GM23338 (cell line): ENCODE measurements at regions not wholly inside any gene's neighbourhood (a gene's known extent, or its start where the extent isn't known, plus 50 kb on each side); places are given as distances from the start of the nearest gene placed in this dataset.

Experiments
- ATAC-seq: fragments of 200-7000 bp; cut with Tn5 transposase; 3 replicates; pipeline ENCODE4 v1.9.1; 2020
- DNase-seq: peaks from one replicate; pipeline ENCODE4 v3.0.0-alpha.2; 2015; ENCODE audit warnings: low spot score
- H2AFZ ChIP-seq: fragments of 200-600 bp; sonication (generic); 2 replicates; pipeline ENCODE4 v1.8.0; 2016; ENCODE audit warnings: antibody characterized with exemption, mild to moderate bottlenecking, moderate library complexity
- H3F3A ChIP-seq: fragments of 200-600 bp; sonication (generic); replicated peaks from 2 replicates; pipeline ENCODE4 v1.8.0; 2017; ENCODE audit warnings: antibody characterized with exemption, mixed run types, low read depth
- H3K27ac ChIP-seq: fragments of 200-600 bp; sonication (generic); 2 replicates; pipeline ENCODE4 v1.6.1; 2016; ENCODE audit warnings: low read depth
- H3K27me3 ChIP-seq: fragments of 200-600 bp; sonication (generic); 2 replicates; pipeline ENCODE4 v1.8.0; 2016; ENCODE audit warnings: mild to moderate bottlenecking, mixed run types, moderate library complexity; ENCODE audit not compliant: insufficient read depth
- H3K36me3 ChIP-seq: fragments of 200-600 bp; sonication (generic); 2 replicates; pipeline ENCODE4 v1.8.0; 2016; ENCODE audit warnings: mild to moderate bottlenecking; ENCODE audit not compliant: insufficient read depth
- H3K4me1 ChIP-seq: fragments of 200-600 bp; sonication (generic); 2 replicates; pipeline ENCODE4 v1.8.0; 2016; ENCODE audit warnings: mild to moderate bottlenecking, moderate library complexity; ENCODE audit not compliant: insufficient read depth
- H3K4me2 ChIP-seq: fragments of 200-600 bp; sonication (generic); 2 replicates; pipeline ENCODE4 v1.7.1; 2017; ENCODE audit warnings: mixed run types
- H3K4me3 ChIP-seq: fragments of 200-600 bp; sonication (generic); 2 replicates; pipeline ENCODE4 v1.6.1; 2016; ENCODE audit warnings: mixed run types
- H3K79me2 ChIP-seq: fragments of 200-600 bp; sonication (generic); replicated peaks from 2 replicates; pipeline ENCODE4 v1.8.0; 2017; ENCODE audit warnings: mild to moderate bottlenecking; ENCODE audit not compliant: insufficient read depth
- H3K9me2 ChIP-seq: fragments of 200-600 bp; sonication (generic); 2 replicates; pipeline ENCODE4 v1.8.0; 2017; ENCODE audit not compliant: insufficient read depth
- H4K20me1 ChIP-seq: fragments of 200-600 bp; sonication (generic); replicated peaks from 2 replicates; pipeline ENCODE4 v1.8.0; 2017; ENCODE audit warnings: mild to moderate bottlenecking; ENCODE audit not compliant: insufficient read depth
- H3K27ac Mint-ChIP-seq: 2 replicates; pipeline ENCODE4 v1.8.0; 2020; ENCODE audit warnings: inconsistent platforms, mild to moderate bottlenecking, moderate library complexity, mixed read lengths
- H3K27me3 Mint-ChIP-seq: 3 replicates; pipeline ENCODE4 v1.8.0; 2022; ENCODE audit warnings: low read depth, mild to moderate bottlenecking, moderate library complexity, mixed read lengths, inconsistent platforms; ENCODE audit not compliant: insufficient read depth, poor library complexity
- H3K36me3 Mint-ChIP-seq: 3 replicates; pipeline ENCODE4 v1.8.0; 2021; ENCODE audit warnings: low read depth, mild to moderate bottlenecking, inconsistent platforms, moderate library complexity, mixed read lengths
- H3K4me1 Mint-ChIP-seq: 3 replicates; pipeline ENCODE4 v1.8.0; 2020; ENCODE audit warnings: mild to moderate bottlenecking, inconsistent platforms, mixed read lengths
- H3K4me3 Mint-ChIP-seq: 3 replicates; pipeline ENCODE4 v1.8.0; 2021; ENCODE audit warnings: moderate library complexity, mild to moderate bottlenecking, inconsistent platforms, mixed read lengths
- H3K9me3 Mint-ChIP-seq: 3 replicates; pipeline ENCODE4 v1.8.0; 2020; ENCODE audit warnings: moderate library complexity, mild to moderate bottlenecking, inconsistent platforms, mixed read lengths
- CREB1 ChIP-seq: fragments of 250-450 bp; sonication (Bioruptor Pico); IDR thresholded peaks from 2 replicates; pipeline ENCODE4 v1.5.0; 2020; ENCODE audit warnings: low read depth, mild to moderate bottlenecking, moderate library complexity
- EZH2 ChIP-seq: fragments of 200-600 bp; sonication (generic); IDR thresholded peaks from one replicate; pipeline ENCODE4 v1.8.0; 2017; ENCODE audit warnings: antibody characterized with exemption, mild to moderate bottlenecking, low read depth; ENCODE audit not compliant: unreplicated experiment
- EZH2phosphoT487 ChIP-seq: fragments of 200-600 bp; sonication (generic); IDR thresholded peaks from one replicate; pipeline ENCODE4 v1.8.1; 2018; ENCODE audit warnings: antibody characterized with exemption; ENCODE audit not compliant: unreplicated experiment
- JUNB ChIP-seq: IDR thresholded peaks from one replicate; pipeline ENCODE4 v1.6.1; 2016; ENCODE audit warnings: antibody characterized with exemption; ENCODE audit not compliant: unreplicated experiment
- NANOG ChIP-seq: IDR thresholded peaks from 2 replicates; pipeline ENCODE4 v1.6.1; 2016; ENCODE audit warnings: antibody characterized with exemption, borderline replicate concordance
- POLR2AphosphoS5 ChIP-seq: IDR thresholded peaks from 2 replicates; pipeline ENCODE4 v1.6.1; 2016; ENCODE audit warnings: antibody characterized with exemption, low read depth
- STAT1 ChIP-seq: IDR thresholded peaks from one replicate; pipeline ENCODE4 v1.6.1; 2016; ENCODE audit warnings: antibody characterized with exemption; ENCODE audit not compliant: unreplicated experiment
- ZNF114 ChIP-seq: fragments of 250-450 bp; sonication (Bioruptor Pico); IDR thresholded peaks from 2 replicates; pipeline ENCODE4 v1.5.0; 2020; ENCODE audit warnings: mild to moderate bottlenecking, moderate library complexity
- ZNF331 ChIP-seq: fragments of 250-450 bp; sonication (Bioruptor Pico); IDR thresholded peaks from 2 replicates; pipeline ENCODE4 v1.5.0; 2020; ENCODE audit warnings: low read depth, mild to moderate bottlenecking, moderate library complexity
- TF ChIP-seq, protein P1 (sequence below): IDR thresholded peaks from one replicate; pipeline ENCODE4 v1.6.1; 2018; ENCODE audit warnings: antibody characterized with exemption; ENCODE audit not compliant: unreplicated experiment
- TF ChIP-seq, protein P2 (sequence below), 2 experiments: fragments of 200-600 bp in 1 of 2; sonication (generic) in 1 of 2; conservative IDR thresholded peaks; 2 replicates each; pipeline versions ENCODE4 v1.5.1 to v1.6.1; 2016 to 2017; ENCODE audit warnings: antibody characterized with exemption in 2 of 2, low read depth in 2 of 2, mild to moderate bottlenecking in 2 of 2, moderate library complexity in 1 of 2
- TF ChIP-seq, protein P3 (sequence below): fragments of 250-450 bp; sonication (Bioruptor Pico); IDR thresholded peaks from 2 replicates; pipeline ENCODE4 v1.5.0; 2020; ENCODE audit warnings: mild to moderate bottlenecking, moderate library complexity
- TF ChIP-seq, protein P4 (sequence below): IDR thresholded peaks from 2 replicates; pipeline ENCODE4 v1.6.1; 2016; ENCODE audit warnings: antibody characterized with exemption

DNA sequence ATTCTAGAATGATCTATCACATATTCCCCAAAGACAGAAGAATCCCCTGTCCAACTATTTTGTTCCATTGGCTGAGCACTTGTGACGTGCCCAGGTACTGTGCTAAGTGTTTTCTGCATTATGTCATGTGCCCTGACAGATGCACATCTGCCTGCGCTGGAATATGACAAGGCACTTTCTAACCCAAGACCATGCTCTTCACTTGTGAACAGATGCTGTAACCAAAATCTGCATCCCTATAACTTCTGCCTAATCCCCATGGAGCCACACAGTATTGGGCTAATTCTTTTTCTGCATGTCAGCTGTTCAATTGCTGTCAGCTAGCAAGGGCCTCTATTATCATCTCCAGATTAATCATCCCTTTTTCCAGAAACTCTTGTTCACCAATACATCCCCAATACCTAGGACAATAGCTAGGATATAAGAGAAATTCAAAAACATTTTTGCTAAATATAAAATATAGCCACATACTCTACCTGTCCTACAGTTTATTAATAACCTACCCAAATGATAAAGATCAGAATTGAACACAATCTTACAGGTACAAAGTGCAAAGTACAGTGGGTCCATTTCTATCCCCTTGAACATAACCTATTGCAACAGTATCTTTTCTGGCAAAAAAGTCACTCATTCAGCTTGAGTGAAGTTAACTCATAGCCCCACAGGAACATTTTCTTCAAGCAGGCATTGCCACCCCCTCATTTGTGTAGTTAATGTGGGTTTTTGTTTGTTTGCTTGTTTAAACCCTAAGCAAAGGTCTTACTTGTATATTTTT is 109.4 kb upstream of the LRRN1 start:
- Histone ChIP-seq H3K27ac (no peak overlapping the region), H3K79me2 (no peaks in the 10 kb centered on the region), H3K27me3 (no peaks in the 10 kb centered on the region), H3K36me3 (no peaks in the 10 kb centered on the region), H3K4me2 (no peak overlapping the region), H4K20me1 (no peaks in the 10 kb centered on the region), H2AFZ (no peak overlapping the region), H3F3A (no peaks in the 10 kb centered on the region), H3K9me2 (0 out of 2 replicates have a peak, but pooled peaks cover 3% of the 10 kb centered on the region), H3K4me3 (no peak overlapping the region), H3K4me1 (no peaks in the 10 kb centered on the region)
- Mint-ChIP-seq H3K36me3 (peaks cover 21% of the 10 kb centered on the region), H3K27me3 (peaks cover 2% of the 10 kb centered on the region), H3K9me3 (peaks cover 80% of the 10 kb centered on the region), H3K4me1 (no peaks in the 10 kb centered on the region), H3K4me3 (no peak overlapping the region), H3K27ac (no peak overlapping the region)
- DNase-seq: no peak
- no peak for ATAC-seq
- TF ChIP-seq CREB1 (CRISPR knock-in tag) (no peak), ZNF331 (CRISPR knock-in tag) (no peak), EZH2 (no peak), ZNF114 (CRISPR knock-in tag) (no peak), NANOG (no peak), EZH2phosphoT487 (no peak), JUNB (no peak), POLR2AphosphoS5 (no peak), STAT1 (no peak)
- TF ChIP-seq, protein P1, sequence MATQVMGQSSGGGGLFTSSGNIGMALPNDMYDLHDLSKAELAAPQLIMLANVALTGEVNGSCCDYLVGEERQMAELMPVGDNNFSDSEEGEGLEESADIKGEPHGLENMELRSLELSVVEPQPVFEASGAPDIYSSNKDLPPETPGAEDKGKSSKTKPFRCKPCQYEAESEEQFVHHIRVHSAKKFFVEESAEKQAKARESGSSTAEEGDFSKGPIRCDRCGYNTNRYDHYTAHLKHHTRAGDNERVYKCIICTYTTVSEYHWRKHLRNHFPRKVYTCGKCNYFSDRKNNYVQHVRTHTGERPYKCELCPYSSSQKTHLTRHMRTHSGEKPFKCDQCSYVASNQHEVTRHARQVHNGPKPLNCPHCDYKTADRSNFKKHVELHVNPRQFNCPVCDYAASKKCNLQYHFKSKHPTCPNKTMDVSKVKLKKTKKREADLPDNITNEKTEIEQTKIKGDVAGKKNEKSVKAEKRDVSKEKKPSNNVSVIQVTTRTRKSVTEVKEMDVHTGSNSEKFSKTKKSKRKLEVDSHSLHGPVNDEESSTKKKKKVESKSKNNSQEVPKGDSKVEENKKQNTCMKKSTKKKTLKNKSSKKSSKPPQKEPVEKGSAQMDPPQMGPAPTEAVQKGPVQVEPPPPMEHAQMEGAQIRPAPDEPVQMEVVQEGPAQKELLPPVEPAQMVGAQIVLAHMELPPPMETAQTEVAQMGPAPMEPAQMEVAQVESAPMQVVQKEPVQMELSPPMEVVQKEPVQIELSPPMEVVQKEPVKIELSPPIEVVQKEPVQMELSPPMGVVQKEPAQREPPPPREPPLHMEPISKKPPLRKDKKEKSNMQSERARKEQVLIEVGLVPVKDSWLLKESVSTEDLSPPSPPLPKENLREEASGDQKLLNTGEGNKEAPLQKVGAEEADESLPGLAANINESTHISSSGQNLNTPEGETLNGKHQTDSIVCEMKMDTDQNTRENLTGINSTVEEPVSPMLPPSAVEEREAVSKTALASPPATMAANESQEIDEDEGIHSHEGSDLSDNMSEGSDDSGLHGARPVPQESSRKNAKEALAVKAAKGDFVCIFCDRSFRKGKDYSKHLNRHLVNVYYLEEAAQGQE: no peak
- TF ChIP-seq, protein P2, sequence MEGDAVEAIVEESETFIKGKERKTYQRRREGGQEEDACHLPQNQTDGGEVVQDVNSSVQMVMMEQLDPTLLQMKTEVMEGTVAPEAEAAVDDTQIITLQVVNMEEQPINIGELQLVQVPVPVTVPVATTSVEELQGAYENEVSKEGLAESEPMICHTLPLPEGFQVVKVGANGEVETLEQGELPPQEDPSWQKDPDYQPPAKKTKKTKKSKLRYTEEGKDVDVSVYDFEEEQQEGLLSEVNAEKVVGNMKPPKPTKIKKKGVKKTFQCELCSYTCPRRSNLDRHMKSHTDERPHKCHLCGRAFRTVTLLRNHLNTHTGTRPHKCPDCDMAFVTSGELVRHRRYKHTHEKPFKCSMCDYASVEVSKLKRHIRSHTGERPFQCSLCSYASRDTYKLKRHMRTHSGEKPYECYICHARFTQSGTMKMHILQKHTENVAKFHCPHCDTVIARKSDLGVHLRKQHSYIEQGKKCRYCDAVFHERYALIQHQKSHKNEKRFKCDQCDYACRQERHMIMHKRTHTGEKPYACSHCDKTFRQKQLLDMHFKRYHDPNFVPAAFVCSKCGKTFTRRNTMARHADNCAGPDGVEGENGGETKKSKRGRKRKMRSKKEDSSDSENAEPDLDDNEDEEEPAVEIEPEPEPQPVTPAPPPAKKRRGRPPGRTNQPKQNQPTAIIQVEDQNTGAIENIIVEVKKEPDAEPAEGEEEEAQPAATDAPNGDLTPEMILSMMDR (conservative IDR thresholded peaks at IDR 0.05; ENCODE audit: low read depth in 2 of 2): no peak
- TF ChIP-seq, protein P3, sequence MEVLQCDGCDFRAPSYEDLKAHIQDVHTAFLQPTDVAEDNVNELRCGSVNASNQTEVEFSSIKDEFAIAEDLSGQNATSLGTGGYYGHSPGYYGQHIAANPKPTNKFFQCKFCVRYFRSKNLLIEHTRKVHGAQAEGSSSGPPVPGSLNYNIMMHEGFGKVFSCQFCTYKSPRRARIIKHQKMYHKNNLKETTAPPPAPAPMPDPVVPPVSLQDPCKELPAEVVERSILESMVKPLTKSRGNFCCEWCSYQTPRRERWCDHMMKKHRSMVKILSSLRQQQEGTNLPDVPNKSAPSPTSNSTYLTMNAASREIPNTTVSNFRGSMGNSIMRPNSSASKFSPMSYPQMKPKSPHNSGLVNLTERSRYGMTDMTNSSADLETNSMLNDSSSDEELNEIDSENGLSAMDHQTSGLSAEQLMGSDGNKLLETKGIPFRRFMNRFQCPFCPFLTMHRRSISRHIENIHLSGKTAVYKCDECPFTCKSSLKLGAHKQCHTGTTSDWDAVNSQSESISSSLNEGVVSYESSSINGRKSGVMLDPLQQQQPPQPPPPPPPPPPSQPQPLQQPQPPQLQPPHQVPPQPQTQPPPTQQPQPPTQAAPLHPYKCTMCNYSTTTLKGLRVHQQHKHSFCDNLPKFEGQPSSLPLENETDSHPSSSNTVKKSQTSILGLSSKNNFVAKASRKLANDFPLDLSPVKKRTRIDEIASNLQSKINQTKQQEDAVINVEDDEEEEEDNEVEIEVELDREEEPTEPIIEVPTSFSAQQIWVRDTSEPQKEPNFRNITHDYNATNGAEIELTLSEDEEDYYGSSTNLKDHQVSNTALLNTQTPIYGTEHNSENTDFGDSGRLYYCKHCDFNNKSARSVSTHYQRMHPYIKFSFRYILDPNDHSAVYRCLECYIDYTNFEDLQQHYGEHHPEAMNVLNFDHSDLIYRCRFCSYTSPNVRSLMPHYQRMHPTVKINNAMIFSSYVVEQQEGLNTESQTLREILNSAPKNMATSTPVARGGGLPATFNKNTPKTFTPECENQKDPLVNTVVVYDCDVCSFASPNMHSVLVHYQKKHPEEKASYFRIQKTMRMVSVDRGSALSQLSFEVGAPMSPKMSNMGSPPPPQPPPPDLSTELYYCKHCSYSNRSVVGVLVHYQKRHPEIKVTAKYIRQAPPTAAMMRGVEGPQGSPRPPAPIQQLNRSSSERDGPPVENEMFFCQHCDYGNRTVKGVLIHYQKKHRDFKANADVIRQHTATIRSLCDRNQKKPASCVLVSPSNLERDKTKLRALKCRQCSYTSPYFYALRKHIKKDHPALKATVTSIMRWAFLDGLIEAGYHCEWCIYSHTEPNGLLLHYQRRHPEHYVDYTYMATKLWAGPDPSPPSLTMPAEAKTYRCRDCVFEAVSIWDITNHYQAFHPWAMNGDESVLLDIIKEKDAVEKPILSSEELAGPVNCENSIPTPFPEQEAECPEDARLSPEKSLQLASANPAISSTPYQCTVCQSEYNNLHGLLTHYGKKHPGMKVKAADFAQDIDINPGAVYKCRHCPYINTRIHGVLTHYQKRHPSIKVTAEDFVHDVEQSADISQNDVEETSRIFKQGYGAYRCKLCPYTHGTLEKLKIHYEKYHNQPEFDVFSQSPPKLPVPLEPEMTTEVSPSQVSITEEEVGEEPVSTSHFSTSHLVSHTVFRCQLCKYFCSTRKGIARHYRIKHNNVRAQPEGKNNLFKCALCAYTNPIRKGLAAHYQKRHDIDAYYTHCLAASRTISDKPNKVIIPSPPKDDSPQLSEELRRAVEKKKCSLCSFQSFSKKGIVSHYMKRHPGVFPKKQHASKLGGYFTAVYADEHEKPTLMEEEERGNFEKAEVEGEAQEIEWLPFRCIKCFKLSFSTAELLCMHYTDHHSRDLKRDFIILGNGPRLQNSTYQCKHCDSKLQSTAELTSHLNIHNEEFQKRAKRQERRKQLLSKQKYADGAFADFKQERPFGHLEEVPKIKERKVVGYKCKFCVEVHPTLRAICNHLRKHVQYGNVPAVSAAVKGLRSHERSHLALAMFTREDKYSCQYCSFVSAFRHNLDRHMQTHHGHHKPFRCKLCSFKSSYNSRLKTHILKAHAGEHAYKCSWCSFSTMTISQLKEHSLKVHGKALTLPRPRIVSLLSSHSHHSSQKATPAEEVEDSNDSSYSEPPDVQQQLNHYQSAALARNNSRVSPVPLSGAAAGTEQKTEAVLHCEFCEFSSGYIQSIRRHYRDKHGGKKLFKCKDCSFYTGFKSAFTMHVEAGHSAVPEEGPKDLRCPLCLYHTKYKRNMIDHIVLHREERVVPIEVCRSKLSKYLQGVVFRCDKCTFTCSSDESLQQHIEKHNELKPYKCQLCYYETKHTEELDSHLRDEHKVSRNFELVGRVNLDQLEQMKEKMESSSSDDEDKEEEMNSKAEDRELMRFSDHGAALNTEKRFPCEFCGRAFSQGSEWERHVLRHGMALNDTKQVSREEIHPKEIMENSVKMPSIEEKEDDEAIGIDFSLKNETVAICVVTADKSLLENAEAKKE: no peak
- TF ChIP-seq, protein P4, sequence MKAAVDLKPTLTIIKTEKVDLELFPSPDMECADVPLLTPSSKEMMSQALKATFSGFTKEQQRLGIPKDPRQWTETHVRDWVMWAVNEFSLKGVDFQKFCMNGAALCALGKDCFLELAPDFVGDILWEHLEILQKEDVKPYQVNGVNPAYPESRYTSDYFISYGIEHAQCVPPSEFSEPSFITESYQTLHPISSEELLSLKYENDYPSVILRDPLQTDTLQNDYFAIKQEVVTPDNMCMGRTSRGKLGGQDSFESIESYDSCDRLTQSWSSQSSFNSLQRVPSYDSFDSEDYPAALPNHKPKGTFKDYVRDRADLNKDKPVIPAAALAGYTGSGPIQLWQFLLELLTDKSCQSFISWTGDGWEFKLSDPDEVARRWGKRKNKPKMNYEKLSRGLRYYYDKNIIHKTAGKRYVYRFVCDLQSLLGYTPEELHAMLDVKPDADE: no peak
